ENCODE measurements at regions not wholly inside any gene's neighbourhood (a gene's known extent, or its start where the extent isn't known, plus 50 kb on each side); places are given as distances from the start of the nearest gene placed in this dataset.
"Not testable (repeated sequence)": the region's sequence is repeated elsewhere in the genome, so short reads cannot be mapped to it uniquely, and the experiment has no call there.

DNA sequence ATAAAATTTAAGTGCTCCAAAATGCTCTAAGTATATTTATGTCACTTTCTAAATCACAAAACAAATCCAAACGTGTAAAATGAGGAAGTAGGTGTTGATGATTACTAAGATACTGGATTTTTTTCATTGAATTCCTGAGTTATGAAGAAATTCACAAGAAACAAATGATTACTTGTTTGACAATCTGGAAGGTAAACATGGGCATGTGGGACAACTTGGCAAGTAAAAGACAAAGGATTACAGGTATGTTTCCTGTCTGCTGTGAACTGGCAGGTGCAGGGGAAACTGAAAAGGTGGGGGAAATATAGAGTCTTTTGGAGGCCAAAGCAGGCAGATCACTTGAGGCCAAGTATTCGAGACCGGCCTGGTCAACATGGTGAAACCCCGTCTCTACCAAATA, 252.7 kb upstream of the AZI2 start:
- no peaks in the 10 kb centered on the region for H3K36me3 ChIP-seq (ENCODE audit: control insufficient read depth, insufficient read depth, low read length)
- no peak for DNase-seq (ENCODE audit: low read depth, low spot score)
- WGBS (ENCODE audit: insufficient coverage, insufficient read length) = no CpG with 5 or more reads among the region's 4 CpGs

DNA sequence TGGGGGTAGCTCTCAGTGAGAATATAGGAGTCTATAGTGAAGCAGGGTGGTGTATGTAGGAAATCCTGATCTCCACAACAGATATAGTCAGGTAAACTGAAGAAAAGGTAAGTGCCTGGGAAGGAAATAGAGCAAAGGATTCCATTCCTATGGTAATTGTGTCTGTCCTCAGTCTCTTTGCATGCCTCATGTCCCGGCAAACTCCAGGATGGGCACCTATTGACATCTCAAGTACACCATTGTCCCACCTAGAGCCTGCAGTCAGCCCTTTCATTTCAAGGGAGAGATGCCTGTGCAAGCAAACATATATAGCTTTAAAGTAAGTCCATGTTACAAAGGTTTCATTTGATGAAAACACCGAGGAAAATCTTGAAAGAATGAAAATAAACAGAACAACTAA, 257.7 kb upstream of the AZI2 start:
- no peaks in the 10 kb centered on the region for H3K27me3 ChIP-seq (ENCODE audit: control insufficient read depth, insufficient read depth, low read length)
- no CpG with 5 or more reads among the region's 2 CpGs for WGBS (ENCODE audit: insufficient coverage, insufficient read length)

More for the DNA sequence above, 252.7 kb upstream of the AZI2 start:
- H3K27ac ChIP-seq (ENCODE audit: low read length) = no peak overlapping the region
- H3K9me3 ChIP-seq (ENCODE audit: control insufficient read depth, insufficient read depth, low read length) = no peaks in the 10 kb centered on the region
- H3K27me3 ChIP-seq (ENCODE audit: control insufficient read depth, insufficient read depth, low read length) = no peaks in the 10 kb centered on the region; the same call in 1 of the 2 replicates
- H3K4me3 ChIP-seq (ENCODE audit: low read length) = no peak overlapping the region
- H3K4me1 ChIP-seq (ENCODE audit: control insufficient read depth, insufficient read depth, low read length) = no peaks in the 10 kb centered on the region; the same call in 1 of the 2 replicates

DNA sequence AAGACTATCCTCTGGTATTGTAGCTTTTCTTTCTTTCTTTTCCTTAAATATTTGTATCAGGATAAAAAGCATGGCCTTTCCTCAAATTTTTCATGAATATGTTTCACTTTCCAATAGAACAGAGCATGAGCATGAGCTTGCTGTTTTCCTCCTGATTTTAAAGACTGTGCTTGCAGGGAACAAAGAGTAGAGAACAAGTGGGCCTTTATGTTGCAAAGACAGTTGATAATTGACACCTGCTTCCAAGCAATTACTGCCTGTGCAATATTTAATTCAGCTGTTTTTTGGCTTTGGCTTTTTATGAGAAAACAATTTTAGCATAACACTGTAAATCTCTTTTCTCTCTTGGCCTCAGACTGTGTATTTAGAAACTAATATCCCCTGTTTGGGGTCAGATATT, 263.6 kb upstream of the AZI2 start:
- Histone ChIP-seq H3K9me3 (ENCODE audit: control insufficient read depth, insufficient read depth, low read length) (no peaks in the 10 kb centered on the region), H3K27me3 (ENCODE audit: control insufficient read depth, insufficient read depth, low read length) (no peaks in the 10 kb centered on the region), H3K4me1 (ENCODE audit: control insufficient read depth, insufficient read depth, low read length) (0 out of 2 replicates have a peak, but pooled peaks cover 1% of the 10 kb centered on the region), H3K36me3 (ENCODE audit: control insufficient read depth, insufficient read depth, low read length) (no peaks in the 10 kb centered on the region), H3K27ac (ENCODE audit: low read length) (no peak overlapping the region), H3K4me3 (ENCODE audit: low read length) (no peak overlapping the region)
- no peak for DNase-seq (ENCODE audit: low read depth, low spot score)

More for the DNA sequence above, 257.7 kb upstream of the AZI2 start:
- DNase-seq (ENCODE audit: low read depth, low spot score) = peak; percentile 13
- no peaks in the 10 kb centered on the region; the same call in 1 of the 2 replicates for H3K4me1 ChIP-seq (ENCODE audit: control insufficient read depth, insufficient read depth, low read length)
- H3K36me3 ChIP-seq (ENCODE audit: control insufficient read depth, insufficient read depth, low read length) = no peaks in the 10 kb centered on the region
- H3K9me3 ChIP-seq (ENCODE audit: control insufficient read depth, insufficient read depth, low read length) = no peaks in the 10 kb centered on the region
- no peak overlapping the region for H3K4me3 ChIP-seq (ENCODE audit: low read length)
- H3K27ac ChIP-seq (ENCODE audit: low read length) = no peak overlapping the region

DNA sequence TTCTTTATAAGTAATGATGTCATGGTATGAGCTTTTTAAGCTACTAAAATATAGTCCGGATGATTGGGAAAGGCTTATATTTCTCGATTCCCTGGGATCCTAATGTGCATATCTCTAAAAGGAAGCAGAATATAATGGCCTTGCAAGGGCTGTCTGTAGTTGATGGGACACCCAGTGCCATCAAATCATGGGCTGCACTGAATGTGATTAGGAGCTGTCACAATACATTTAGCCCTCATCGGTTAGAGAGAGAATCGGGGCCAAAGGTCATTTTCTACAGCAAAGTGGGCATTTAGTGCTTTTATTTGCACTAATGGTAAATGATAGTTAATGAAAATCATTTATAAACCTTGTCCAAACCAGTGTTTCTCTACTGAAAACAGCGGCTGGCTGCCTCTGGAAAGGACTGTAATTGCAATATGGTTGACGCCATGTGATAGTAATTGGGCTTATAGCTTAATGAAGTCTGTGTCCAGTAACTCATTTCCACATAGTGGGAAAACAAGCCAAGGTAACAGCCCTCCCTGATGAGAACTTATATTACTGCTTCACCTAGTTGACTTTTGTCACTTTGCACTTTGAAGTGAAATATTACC, 265.0 kb upstream of the AZI2 start:
- no CpG with 5 or more reads among the region's 6 CpGs for WGBS (ENCODE audit: insufficient coverage, insufficient read length)
- Histone ChIP-seq H3K27me3 (ENCODE audit: control insufficient read depth, insufficient read depth, low read length) (no peaks in the 10 kb centered on the region), H3K4me3 (ENCODE audit: low read length) (no peak overlapping the region), H3K27ac (ENCODE audit: low read length) (no peak overlapping the region), H3K9me3 (ENCODE audit: control insufficient read depth, insufficient read depth, low read length) (no peaks in the 10 kb centered on the region), H3K4me1 (ENCODE audit: control insufficient read depth, insufficient read depth, low read length) (0 out of 2 replicates have a peak, but pooled peaks cover 1% of the 10 kb centered on the region), H3K36me3 (ENCODE audit: control insufficient read depth, insufficient read depth, low read length) (no peaks in the 10 kb centered on the region)
- no peak for DNase-seq (ENCODE audit: low read depth, low spot score)

DNA sequence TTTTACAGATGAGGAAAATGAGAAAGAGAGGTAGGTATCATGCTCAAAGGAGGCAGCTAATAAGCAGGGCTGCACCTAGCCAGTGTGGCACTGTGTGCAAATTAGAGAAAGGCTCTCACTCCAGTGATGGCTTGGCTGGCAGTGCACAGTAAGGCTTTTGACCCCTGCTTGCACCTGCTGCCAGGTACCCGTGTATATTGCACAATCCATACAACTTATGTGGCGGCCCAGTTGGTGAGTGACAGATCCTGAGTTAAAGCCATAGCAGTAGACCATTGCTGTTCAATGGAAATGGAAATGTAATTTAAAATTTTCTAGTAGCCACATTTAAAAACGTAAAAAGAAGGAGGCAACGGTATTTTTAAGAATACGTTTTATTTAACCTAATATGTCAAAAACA, 266.4 kb upstream of the AZI2 start:
- Histone ChIP-seq H3K27ac (ENCODE audit: low read length) (no peak overlapping the region), H3K9me3 (ENCODE audit: control insufficient read depth, insufficient read depth, low read length) (no peaks in the 10 kb centered on the region), H3K4me3 (ENCODE audit: low read length) (no peak overlapping the region), H3K36me3 (ENCODE audit: control insufficient read depth, insufficient read depth, low read length) (no peaks in the 10 kb centered on the region), H3K27me3 (ENCODE audit: control insufficient read depth, insufficient read depth, low read length) (no peaks in the 10 kb centered on the region), H3K4me1 (ENCODE audit: control insufficient read depth, insufficient read depth, low read length) (0 out of 2 replicates have a peak, but pooled peaks cover 1% of the 10 kb centered on the region)
- DNase-seq (ENCODE audit: low read depth, low spot score) = no peak
- no CpG with 5 or more reads among the region's 5 CpGs for WGBS (ENCODE audit: insufficient coverage, insufficient read length)

DNA sequence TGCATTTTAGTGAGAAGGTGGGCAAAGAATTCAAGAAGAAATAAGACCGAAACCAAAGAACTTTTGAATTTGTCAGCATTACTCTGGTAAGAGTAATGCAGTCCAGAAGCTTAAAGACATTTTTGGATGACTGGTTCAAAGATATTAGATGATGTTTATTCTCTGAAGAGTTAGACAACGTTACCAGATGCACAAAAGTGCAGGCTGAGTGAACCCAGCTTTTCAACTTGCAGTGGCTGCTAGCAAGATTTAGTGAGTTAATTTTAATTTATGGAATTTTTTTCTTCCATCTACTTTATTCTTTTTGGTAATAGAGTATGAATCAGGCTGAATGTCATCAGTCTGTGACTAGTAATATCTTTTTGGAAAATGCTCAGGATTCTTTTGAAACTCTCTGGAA, 267.3 kb upstream of the AZI2 start:
- H3K36me3 ChIP-seq (ENCODE audit: control insufficient read depth, insufficient read depth, low read length) = no peaks in the 10 kb centered on the region
- no CpG with 5 or more reads among the region's 2 CpGs for WGBS (ENCODE audit: insufficient coverage, insufficient read length)
- H3K27me3 ChIP-seq (ENCODE audit: control insufficient read depth, insufficient read depth, low read length) = no peaks in the 10 kb centered on the region
- H3K9me3 ChIP-seq (ENCODE audit: control insufficient read depth, insufficient read depth, low read length) = no peaks in the 10 kb centered on the region
- 0 out of 2 replicates have a peak, but pooled peaks cover 1% of the 10 kb centered on the region for H3K4me1 ChIP-seq (ENCODE audit: control insufficient read depth, insufficient read depth, low read length)
- DNase-seq (ENCODE audit: low read depth, low spot score) = no peak
- no peak overlapping the region for H3K27ac ChIP-seq (ENCODE audit: low read length)
- H3K4me3 ChIP-seq (ENCODE audit: low read length) = no peak overlapping the region

DNA sequence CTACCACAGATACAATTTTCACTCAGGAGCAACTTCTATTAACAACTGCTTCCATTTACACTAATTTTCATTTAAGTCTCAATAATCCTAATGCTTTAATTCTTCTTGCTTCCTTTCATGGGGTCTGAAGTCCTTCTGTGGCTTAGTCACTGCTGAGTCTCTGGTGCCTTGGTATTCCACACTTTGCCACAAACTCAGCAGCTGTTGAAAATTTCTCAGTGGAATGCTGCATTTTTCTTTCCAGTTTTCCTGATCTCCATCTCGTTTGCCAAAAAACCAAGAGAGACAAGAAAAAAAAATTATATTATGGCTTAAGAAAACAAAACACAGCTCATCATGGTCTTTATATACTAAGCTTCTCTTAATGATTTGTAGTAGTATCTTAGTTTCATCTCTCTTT, 269.2 kb upstream of the AZI2 start:
- no peak for DNase-seq (ENCODE audit: low read depth, low spot score)
- no peak overlapping the region for H3K4me3 ChIP-seq (ENCODE audit: low read length)
- no CpG with 5 or more reads among the region's 1 CpG for WGBS (ENCODE audit: insufficient coverage, insufficient read length)
- no peaks in the 10 kb centered on the region for H3K4me1 ChIP-seq (ENCODE audit: control insufficient read depth, insufficient read depth, low read length)
- no peaks in the 10 kb centered on the region for H3K27me3 ChIP-seq (ENCODE audit: control insufficient read depth, insufficient read depth, low read length)
- no peak overlapping the region for H3K27ac ChIP-seq (ENCODE audit: low read length)
- no peaks in the 10 kb centered on the region for H3K36me3 ChIP-seq (ENCODE audit: control insufficient read depth, insufficient read depth, low read length)
- no peaks in the 10 kb centered on the region for H3K9me3 ChIP-seq (ENCODE audit: control insufficient read depth, insufficient read depth, low read length)

DNA sequence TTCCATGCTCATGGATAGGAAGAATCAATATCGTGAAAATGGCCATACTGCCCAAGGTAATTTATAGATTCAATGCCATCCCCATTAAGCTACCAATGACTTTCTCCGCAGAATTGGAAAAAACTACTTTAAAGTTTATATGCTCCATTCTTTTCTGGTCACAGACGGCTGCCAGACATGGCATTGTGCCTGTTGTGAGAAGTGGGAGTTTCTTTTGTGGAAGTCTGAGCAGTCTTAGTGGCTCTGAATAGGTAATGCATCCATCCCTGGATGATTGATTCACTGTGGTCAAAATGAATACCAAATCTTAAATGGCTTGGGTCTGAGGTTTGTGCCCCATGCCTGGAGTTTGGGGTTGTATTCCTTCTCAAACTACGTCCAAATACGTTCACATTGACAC, 274.5 kb upstream of the AZI2 start:
- WGBS (ENCODE audit: insufficient coverage, insufficient read length) = no CpG with 5 or more reads among the region's 5 CpGs
- Histone ChIP-seq H3K27ac (ENCODE audit: low read length) (no peak overlapping the region), H3K36me3 (ENCODE audit: control insufficient read depth, insufficient read depth, low read length) (no peaks in the 10 kb centered on the region), H3K9me3 (ENCODE audit: control insufficient read depth, insufficient read depth, low read length) (no peaks in the 10 kb centered on the region), H3K4me1 (ENCODE audit: control insufficient read depth, insufficient read depth, low read length) (no peaks in the 10 kb centered on the region), H3K4me3 (ENCODE audit: low read length) (no peak overlapping the region), H3K27me3 (ENCODE audit: control insufficient read depth, insufficient read depth, low read length) (no peaks in the 10 kb centered on the region)
- no peak for DNase-seq (ENCODE audit: low read depth, low spot score)

DNA sequence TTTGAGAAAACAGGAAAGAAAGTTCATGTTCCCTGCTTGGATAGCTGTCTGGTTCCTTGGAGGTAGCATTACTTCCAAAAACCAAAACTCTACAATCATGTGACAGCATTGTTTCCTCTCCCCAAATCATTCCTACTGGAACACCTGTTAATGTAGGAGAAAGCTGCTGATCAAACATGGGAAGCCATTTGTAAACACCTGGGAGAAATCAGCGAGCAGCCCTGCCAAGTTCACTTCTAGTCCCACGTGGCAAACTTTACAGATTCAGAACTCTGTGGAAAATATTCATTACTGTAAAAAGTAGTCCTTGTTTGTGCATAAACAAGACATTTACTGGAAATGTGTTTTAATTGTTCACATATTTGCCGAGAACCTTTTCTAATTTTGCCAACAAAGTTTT, 275.5 kb upstream of the AZI2 start:
- Histone ChIP-seq H3K9me3 (ENCODE audit: control insufficient read depth, insufficient read depth, low read length) (no peaks in the 10 kb centered on the region), H3K36me3 (ENCODE audit: control insufficient read depth, insufficient read depth, low read length) (no peaks in the 10 kb centered on the region), H3K27ac (ENCODE audit: low read length) (no peak overlapping the region), H3K4me3 (ENCODE audit: low read length) (no peak overlapping the region), H3K4me1 (ENCODE audit: control insufficient read depth, insufficient read depth, low read length) (no peaks in the 10 kb centered on the region), H3K27me3 (ENCODE audit: control insufficient read depth, insufficient read depth, low read length) (no peaks in the 10 kb centered on the region)
- WGBS (ENCODE audit: insufficient coverage, insufficient read length) = no CpG with 5 or more reads among the region's 3 CpGs
- no peak for DNase-seq (ENCODE audit: low read depth, low spot score)

DNA sequence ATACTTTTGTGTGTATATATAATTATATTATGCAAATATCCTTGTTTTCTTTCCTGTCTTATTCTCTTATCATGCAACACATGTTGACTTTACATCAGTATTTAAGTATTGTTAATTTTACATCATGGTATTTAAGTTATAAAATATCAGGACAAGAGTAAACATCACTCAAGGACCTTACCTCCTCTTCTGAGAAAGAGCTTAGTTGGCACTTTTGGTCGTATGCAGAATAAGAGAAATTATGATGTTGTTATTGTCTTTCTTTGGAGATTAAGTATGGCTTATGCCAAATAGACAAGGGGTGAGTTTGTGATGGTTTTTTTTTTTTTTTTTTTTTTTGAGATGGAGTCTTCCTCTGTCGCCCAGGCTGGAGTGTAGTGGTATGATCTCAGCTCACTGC, 279.2 kb upstream of the AZI2 start:
- H3K27me3 ChIP-seq (ENCODE audit: control insufficient read depth, insufficient read depth, low read length); H3K27ac ChIP-seq (ENCODE audit: low read length); H3K36me3 ChIP-seq (ENCODE audit: control insufficient read depth, insufficient read depth, low read length); H3K4me1 ChIP-seq (ENCODE audit: control insufficient read depth, insufficient read depth, low read length); H3K4me3 ChIP-seq (ENCODE audit: low read length); DNase-seq (ENCODE audit: low read depth, low spot score); H3K9me3 ChIP-seq (ENCODE audit: control insufficient read depth, insufficient read depth, low read length): not testable (repeated sequence)
- no CpG with 5 or more reads among the region's 2 CpGs for WGBS (ENCODE audit: insufficient coverage, insufficient read length)

DNA sequence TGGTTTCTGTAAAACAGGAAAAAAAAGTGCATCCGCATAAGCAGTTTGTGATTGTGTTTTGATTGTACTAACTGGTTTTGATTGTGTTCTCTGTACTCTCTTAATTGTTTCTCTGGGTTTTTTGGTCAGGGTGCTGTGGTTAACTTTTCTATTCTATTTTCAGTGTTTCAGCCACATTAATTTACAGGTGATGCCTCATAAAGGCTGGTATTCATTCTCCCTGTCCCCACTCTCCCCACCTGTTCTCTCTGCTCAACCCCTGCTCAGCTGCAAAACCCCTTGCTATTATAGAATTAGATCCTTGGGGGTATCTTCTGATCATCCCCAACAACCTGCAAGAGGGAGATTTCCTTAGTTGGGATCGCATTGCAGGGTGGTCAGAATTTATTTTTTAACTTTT, 285.4 kb upstream of the AZI2 start:
- Histone ChIP-seq H3K4me1 (ENCODE audit: control insufficient read depth, insufficient read depth, low read length) (no peaks in the 10 kb centered on the region), H3K4me3 (ENCODE audit: low read length) (no peak overlapping the region), H3K27me3 (ENCODE audit: control insufficient read depth, insufficient read depth, low read length) (no peaks in the 10 kb centered on the region), H3K9me3 (ENCODE audit: control insufficient read depth, insufficient read depth, low read length) (no peaks in the 10 kb centered on the region), H3K27ac (ENCODE audit: low read length) (no peak overlapping the region), H3K36me3 (ENCODE audit: control insufficient read depth, insufficient read depth, low read length) (no peaks in the 10 kb centered on the region)
- no CpG with 5 or more reads among the region's 2 CpGs for WGBS (ENCODE audit: insufficient coverage, insufficient read length)
- DNase-seq (ENCODE audit: low read depth, low spot score) = no peak

All from iPS DF 6.9 (cell line).